Middle frontal gyrus (tissue), 1 donor: ENCODE measurements at regions not wholly inside any gene's neighbourhood (a gene's known extent, or its start where the extent isn't known, plus 50 kb on each side); places are given as distances from the start of the nearest gene placed in this dataset.
"Not testable (repeated sequence)": the region's sequence is repeated elsewhere in the genome, so short reads cannot be mapped to it uniquely, and the experiment has no call there.

Experiments
- DNase-seq: peaks from one replicate; pipeline ENCODE4 v3.0.0-alpha.2; 2015; ENCODE audit warnings: low spot score; ENCODE audit errors: extremely low spot score

DNA sequence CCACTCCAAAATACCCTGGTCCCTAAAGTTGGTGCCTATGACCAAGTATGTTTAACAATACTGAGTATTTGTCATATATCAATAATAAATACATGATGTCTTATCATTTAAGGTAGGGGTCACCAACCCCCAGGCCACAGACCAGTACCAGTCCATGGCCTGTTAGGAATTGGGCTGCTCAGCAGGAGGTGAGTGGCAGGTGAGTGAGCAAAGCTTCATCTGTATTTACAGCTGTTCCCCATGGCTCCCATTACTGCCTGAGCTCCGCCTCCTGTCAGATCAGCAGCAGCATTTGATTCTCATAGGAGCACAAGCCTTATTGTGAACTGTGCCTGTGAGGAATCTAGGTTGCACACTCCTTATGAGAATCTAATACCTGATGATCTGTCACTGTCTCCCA is 126.2 kb downstream of the HNRNPD start:
- DNase-seq, result no peak

DNA sequence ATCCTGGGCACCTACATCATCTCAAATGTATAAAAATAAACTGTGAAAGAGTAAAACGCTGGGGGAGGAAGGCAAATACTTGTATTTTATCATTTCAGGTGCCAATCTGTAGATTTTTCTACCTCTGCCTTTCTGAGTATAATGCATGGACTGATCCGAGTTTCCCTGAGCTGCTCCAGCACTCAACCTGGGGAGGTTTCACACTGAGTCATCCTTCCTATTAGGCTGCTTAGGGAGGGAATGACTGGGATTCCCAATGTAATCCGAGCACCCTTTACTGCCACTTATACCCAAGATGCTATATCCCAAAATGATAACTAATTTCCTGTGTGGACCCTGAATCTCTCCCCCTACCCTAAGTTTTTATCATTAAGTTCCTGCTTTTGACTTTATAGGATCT is 126.6 kb downstream of the HNRNPD start:
- no peak for DNase-seq

DNA sequence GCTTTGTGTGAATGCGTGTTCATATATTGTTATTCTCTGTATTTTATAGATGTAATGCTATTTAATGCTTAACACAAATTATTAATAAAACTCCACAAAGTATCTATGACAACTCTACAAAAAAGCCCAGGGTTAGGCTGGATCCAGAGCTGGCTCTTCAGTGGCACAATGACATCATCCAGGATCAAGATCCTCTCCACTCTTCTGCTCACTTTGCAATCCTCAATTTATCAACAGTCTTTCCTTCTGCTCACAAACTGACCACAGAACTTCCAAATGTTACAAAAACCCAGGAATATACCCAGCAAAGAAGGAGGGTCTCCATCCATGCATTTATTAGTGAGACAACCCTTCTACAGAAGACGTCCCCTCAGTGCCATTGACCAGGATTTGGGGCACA is 132.3 kb downstream of the HNRNPD start:
- DNase-seq, result no peak

DNA sequence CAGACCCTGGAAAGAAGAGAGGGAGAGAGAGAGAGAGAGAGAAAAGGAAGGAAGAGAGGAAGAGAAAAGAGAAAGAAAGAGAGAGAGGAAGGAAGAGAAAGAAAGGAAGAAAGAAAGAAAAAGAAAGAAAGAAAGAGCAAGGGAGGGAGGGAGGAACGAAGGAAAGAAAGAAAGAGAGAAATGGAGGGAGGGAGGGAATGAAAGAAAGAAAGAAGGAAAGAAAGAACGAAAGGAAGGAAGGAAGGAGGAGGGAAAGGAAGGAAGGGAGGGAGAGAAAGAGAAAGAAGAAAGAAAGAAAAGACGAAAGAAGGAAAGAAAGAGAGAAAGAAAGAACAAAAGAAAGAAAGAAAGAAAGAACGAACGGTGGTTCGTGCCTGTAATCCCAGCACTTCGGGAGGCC is 133.4 kb downstream of the HNRNPD start:
- DNase-seq, result no peak

DNA sequence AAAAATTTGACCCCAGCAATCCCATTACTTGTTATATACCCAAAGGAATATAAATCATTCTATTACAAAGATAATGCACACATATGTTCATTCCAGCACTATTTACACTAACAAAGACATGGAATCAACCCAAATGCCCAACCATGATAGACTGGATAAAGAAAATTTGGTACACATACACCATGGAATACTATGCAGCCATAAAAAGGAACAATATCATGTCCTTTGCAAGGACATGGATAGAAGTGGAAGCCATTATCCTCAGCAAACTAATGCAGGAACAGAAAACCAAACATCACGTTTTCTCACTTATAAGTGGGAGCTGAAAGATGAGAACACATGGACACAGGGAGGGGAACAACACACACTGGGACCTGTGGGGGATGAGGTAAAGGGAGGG is 136.6 kb downstream of the HNRNPD start:
- DNase-seq, result not testable (repeated sequence)

DNA sequence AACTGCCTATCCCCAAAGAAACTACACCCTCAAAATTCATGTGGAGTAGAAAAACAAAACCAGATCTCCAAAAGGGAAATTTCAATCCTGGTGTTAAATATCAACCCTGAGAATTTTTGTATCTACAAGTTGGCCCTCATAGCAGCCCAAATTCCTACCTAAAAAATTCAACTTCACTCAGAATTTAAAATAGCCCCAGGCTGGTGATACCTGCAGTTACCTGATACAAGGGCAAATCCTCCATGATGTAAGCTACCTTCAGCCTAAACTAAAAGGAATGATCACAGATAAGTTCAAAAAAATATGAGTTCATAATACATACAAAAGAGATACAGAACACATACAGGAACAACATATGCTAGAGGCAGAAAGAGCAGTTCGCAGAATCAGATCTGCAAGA is 138.4 kb downstream of the HNRNPD start:
- DNase-seq, result no peak

DNA sequence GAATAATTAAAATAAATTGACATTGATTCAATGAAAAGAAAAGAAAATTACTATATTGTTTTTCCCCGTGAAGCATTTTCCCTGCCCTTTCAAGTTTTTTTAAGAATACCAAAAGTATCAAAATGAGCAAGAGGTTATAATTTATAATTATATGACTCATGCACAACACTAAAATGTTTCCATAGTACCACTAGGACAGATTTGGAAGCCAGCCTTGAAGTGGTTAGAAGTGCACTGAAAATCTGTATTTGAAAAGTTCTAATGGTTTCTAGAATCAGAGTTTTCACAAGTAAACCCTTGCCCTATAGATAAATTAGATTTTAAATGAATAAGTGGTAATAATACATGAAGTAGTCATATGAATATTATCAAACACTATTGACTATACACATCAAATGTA is 140.9 kb downstream of the HNRNPD start:
- no peak for DNase-seq

DNA sequence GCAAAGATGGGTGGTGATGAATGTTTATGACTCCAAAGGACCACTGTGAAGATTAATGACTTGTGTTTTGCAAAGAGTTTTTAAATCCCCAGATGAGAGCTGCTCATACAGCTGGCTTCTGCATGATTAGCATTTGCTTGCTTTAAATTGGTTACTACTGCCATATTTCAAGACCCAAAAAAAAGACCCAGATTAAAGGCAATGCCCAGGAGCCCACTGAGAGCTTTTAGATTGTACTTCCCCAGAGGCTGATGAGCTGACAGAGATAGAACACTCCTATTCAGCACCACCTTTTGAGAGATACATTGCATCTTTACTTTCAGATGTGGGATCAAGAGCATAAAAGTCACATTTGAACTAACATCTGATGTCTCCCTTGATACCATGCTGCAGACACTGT is 142.0 kb downstream of the HNRNPD start:
- no peak for DNase-seq

DNA sequence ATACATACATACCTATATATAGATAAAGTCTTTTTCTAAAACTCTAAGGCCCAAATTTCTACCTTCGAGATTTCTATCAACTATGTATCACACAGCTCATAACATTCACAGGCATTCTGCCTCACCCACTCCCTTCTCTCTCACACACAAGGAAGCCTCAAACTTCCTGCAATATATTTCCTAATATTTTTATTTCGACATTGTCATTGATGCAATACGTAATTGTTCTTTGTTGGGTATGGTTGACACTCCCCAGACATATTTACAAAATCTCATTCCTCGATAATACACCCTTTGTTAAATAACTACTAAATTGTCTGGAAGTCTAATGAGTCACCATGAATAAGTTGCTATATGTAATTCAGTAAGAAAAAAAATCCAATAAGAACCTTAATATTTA is 143.5 kb downstream of the HNRNPD start:
- no peak for DNase-seq

DNA sequence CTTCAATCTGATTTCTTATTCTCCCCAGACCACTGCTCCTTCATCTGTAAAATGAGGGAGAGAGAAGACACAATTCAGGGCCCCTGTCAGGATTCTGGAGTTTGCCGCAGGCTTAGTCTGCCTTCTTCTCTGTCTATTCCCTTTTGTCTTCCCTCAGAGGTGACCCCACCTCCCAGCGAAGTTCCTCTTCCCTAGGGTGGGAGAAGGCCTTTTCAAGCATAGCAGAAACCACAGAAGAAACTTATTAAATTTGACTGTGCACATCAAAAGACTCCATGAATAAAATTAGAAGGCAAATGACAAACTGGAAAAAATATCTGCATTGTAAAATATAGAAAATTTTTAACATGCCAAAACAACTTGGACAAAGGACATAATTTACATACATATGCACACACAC is 148.8 kb downstream of the HNRNPD start:
- no peak for DNase-seq

DNA sequence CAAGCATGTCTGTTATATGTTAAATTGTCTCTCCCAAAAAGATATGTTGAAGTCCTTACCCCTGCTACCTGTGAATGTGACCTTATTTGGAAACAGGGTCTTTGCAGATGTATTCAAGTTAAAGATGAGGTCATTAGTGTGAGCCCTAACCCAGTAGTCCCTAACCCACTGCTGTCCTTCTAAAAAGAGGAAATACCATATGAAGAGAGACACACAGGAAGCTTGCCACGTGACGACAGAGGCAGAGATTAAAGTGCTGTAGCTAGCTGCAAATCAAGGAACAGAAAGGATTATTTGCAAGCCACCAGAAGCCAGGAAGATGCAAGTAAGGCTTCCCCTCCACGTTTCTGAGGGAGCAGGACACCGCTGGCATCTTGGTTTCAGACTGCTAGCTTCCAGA is 150.1 kb downstream of the HNRNPD start:
- DNase-seq, result no peak

DNA sequence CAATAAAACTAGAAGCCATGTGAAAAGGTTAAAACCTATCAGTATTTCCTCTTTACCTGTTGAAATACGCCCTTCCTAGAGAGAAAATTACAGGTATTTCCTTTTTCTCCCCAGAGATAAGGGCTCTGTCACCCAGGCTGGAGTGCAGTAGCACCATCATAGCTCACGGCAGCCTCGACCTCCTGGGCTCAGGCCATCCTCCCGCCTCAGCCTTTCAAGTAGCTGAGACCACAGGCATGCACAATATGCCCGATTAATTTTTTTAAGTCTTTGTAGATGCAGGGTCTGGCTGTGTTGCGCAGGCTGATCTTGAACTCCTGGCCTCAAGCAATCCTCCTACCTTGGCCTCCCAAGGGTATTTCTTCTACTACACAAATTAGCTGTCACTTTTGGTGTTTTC is 154.4 kb downstream of the HNRNPD start:
- no peak for DNase-seq

DNA sequence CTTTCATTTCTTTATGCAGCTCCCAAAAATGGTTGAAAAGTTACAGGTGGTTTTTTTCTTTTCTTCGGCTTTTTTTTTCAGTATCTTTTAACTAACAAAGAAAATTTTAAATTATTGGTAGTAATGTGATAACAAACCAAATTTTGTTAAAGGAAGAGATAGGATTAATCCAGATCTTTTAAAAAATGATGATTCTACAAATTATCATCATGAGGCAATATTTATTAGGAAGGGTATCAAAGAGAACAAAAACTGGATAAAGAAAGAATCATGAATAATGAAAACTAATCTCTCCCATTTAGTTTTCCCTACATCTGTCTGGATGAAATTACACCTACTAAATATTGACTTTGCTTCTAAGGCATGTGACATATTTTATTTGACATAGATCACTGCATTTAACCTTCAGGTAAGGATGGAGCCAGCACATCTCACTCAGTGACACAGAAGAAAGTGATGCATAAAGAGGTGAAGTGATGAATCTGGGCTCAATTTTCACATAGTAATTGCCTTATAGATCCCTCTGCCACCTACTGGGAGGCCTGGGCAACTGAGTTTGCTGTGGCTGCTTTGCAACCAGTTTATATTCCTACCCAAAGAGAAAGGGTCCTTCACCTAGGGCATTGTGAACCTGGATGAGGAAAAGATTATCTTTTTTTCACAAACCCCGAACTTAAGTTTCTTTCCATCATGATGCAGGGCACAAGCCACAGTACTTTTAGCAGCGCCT is 155.6 kb downstream of the HNRNPD start:
- DNase-seq, result no peak

DNA sequence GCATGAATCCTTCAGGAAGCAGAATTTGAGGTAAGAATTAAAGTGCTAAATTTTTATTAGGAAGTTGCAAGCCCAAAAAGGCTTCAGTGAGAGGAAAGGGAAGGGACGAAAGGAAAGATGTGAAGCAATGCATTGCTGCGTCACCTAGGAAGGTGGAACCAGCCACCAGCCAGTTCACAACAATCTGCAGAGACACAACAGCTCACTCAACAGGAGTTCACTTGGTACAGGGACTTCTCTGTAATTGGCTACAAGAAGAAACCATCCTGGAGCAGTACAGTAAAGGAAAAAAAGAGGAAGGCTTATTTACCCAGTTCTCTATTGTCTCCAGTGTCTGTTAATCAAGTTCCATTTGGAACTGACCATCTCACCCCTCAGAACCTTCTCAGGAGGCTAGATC is 157.6 kb downstream of the HNRNPD start:
- DNase-seq, result no peak

DNA sequence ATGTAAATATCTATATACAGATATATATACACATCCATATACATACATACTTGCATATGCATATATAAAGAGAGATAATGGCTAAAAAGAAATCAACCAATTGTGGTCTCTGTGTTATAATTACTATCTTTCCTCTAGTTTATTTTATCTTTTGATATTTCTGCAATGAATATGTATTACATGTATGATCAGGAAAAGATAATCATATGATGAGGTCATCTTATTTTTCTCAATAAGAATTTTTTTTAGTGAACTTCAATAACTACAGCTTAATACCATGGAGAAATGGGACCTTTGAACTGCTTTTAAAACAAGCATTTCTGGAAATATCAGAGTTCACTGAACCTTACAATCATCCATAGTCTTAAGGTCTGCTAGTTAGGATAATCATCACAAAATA is 158.0 kb downstream of the HNRNPD start:
- DNase-seq, result no peak

DNA sequence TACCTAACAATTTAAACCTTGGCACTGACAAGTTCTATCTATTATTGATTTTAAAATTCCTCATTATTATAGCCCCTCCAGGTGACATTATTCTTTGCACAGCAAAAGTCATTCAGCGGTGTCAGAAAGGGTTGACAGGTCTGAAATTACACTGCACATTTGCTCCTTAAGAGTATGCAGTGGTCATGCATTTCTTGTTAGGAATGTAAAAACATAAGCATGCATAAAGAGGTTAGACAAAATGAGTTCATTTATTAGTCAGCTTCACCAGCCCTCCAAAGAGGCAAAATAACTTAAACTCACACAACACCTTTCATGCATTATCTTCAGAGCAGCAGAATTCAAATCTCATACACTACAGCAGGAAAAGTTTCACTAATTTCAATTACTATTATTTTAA is 158.8 kb downstream of the HNRNPD start:
- DNase-seq, result no peak

DNA sequence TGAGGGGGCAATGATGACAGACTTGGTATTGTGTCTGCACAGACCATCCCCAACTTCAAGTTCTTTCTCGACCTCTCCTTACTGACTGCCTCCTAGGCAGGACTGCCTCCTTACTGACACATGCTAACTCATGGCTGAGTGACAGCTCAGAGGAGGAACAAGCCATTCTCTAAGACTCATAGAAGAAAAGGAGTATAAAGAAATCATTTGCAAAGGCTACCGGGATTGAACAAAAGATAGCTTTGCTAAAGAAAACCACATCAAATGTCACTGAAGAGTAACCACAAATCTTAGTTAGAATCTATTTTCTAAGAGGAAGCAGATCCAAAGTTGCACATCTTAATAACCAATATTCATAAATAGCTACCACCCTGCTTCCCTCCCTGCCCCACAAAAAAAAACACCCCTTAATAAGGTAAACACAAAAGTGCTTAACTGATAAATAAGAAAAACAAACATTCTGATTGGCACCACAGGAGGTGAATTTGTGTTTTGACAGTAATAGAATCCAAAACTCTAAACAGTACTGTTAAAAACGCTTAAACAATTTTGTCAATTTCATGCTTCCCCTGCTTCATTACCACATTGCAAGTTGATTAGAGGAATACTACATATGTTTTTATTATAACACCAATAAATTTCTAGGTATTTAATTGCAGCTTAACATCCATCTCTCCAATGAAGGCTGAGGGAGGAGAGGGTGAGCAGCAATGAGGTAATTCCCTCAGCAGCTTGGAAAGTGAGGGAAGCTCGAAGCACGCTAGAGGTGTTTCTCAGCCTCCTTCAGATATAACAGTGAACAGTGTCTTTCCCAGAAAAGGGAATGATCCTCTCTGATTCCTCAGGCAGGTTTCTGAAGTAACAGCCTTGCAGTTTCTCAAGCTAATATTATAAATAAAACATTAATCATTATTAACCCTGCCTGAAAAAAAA is 160.0 kb downstream of the HNRNPD start:
- DNase-seq, result no peak

DNA sequence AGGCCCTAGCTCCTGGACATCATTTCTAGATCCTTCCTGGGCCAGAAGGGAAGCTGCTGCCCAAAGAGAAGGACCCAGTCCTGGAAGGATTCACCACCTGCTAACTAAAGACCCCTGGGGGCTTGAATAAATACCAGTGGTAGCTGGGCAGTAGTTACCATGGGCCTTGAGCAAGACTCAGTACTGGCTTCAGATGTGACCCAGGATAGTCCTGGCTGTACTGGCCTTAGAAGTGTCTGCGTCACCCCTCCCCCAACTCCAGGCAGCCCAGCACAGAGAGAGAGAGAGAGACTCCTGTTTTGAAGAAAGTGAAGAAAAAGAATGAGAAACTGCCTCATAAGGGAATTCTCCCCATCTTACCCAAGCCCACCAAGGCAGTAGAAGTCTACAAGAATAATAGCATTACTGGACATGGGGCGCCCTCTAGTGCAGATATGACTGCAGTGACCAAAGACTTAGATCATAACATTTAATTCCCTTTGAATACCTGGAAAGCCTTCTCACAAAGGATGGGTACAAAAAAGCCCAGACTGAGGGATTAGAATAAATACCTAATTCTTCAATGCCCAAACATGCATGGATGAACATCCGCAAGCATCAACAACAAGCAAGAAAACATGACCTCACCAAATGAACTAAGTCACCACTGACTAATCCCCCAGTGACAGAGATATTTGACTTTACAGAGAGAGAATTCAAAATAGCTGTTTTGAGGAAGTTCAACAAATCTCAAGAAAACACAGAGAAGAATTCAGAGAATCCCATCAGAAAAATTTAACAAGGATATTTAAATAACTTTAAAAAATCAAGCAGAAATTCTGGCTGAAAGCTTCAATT is 171.8 kb downstream of the HNRNPD start:
- DNase-seq, result no peak

DNA sequence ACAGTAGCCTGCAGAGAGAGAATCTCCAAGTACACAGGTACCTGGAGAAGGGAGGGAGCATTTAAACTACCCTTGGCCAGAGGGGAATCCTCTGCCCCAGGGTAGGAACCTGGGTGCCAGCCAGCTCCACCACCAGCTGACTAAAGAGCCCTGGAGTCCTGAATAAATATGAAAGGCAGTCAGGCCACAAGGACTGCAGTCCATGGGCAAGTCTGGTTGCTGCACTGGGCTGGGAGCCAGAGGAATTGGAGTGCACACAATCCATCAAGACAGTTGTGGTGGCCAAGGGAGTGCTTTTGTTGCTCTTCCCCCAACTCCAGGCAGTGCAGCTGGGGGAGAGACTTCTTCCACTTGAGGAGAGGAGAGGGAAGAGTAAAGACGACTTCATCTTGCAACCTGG is 172.5 kb downstream of the HNRNPD start:
- no peak for DNase-seq

DNA sequence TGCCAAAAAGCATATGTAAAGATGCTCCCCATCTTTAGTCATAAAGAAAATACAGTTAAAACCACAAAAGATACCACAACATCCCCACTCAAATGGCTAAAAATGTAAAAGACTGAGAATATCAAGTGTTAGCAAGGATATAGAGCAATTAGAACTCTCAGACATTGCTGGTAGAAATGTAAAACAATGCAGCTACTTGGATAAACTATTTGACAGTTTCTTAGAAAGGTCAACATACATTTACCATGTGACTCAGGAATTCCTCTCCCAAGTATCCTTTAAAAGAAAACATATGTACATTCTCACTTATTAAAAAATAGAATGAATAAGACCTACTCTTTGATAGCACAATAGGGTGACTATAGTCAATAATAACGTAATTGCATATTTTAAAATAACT is 173.7 kb downstream of the HNRNPD start:
- DNase-seq, result no peak

DNA sequence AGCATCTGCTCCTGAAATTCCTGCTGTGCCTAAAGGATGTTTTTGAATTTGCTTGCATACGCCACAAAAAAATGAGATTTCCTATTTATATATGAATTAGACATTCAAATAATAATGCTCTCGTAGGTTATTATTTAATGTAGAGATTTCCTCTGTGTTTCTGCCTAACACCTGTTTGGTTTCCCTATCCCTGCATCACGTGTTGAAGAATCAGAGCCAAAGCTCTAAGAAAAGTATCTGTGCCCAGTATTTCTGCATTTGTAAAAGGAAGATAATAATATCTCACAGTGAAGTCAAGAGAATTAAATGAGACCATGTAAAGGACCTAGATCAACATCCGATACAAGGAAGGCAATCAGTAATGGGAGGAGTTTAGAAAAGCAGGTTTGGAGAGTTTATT is 179.5 kb downstream of the HNRNPD start:
- DNase-seq, result no peak
